Mucosa of descending colon (tissue), 3 donors: ENCODE measurements at regions not wholly inside any gene's neighbourhood (a gene's known extent, or its start where the extent isn't known, plus 50 kb on each side); places are given as distances from the start of the nearest gene placed in this dataset.

ENCODE experiments used
- ATAC-seq: fragments of 200-7000 bp; cut with Tn5 transposase; one replicate; pipeline ENCODE4 v1.9.1; 2020; ENCODE audit warnings: mild to moderate bottlenecking, moderate library complexity
- DNase-seq, 3 donors: peaks; one replicate each; pipeline ENCODE4 v3.0.0-alpha.2; 2020
- H3K36me3 ChIP-seq: fragments of 200-600 bp; one replicate; pipeline ENCODE4 v1.8.0; 2021; ENCODE audit warnings: low read depth, mild to moderate bottlenecking
- H3K4me1 ChIP-seq: fragments of 200-600 bp; one replicate; pipeline ENCODE4 v1.8.0; 2021; ENCODE audit warnings: low read depth, mild to moderate bottlenecking
- H3K4me3 ChIP-seq: fragments of 200-600 bp; one replicate; pipeline ENCODE4 v1.8.0; 2021; ENCODE audit warnings: mild to moderate bottlenecking
- H3K9me3 ChIP-seq: fragments of 200-600 bp; one replicate; pipeline ENCODE4 v1.8.0; 2021; ENCODE audit warnings: mild to moderate bottlenecking
- intact Hi-C, 2 donors: fragments of 100-400 bp; cut with DNase I in 1 of 2; cut with micrococcal nuclease in 1 of 2; formaldehyde crosslinking; loops; one replicate each; pipeline versions ENCODE4 v1.11.0 to v1.11.1; 2022; cut with DNase I, micrococcal nuclease
- TF ChIP-seq, protein P1 (sequence below): fragments of 200-600 bp; IDR thresholded peaks from one replicate; pipeline ENCODE4 v1.8.0; 2022; ENCODE audit warnings: antibody characterized with exemption, mild to moderate bottlenecking
- donor health status: DM: no; HTN: no; CAD: no; lungs with moderate emphysema.
- donor health status: DM: no; HTN: no; CAD: no.
- donor health status: DM: no; HTN: yes; CAD: no.

DNA sequence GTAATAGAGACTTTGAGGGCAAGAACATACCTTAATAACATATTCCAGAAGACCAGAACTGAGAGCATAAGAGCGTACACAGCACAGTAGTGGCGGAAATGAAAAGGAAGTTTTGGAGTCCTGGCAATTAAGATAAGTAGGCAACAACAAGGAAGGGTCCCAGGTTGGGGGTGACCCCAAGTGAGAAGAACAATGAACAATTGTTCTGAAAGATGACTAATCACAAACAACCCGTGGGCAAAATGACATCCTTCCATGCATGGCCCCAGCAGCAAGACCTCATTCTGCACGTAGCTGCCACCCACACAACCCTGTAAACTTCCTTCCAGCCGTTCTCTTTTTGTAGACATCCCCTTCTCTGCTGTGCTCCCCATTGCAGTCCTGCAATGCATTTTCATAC lies 384.4 kb upstream of the PABPC4L start:
- ATAC-seq (no peak), DNase-seq (no peak)

DNA sequence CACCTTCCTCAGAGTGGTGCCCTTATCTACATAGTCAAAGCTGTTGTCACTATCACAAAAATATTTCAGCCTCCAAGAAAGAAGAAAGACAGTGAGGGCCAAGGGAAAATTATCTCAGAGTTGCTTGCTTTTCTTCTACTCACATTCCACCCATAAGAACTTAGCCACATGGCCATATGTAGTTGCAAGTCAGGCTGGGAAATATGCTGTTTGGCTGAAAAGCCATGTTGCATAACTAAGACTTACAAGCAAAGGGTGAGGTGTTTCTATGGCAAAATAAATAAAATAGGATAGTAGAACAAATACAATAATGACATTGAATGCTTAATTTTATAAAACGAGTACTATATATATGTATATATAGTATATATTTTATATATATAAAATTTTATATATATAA lies 365.9 kb upstream of the PABPC4L start:
- DNase-seq (no peak), ATAC-seq (no peak)
- H3K4me1 ChIP-seq, result no peaks in the 10 kb centered on the region

More for the DNA sequence above, 384.4 kb upstream of the PABPC4L start:
- no peak overlapping the region for H3K4me3 ChIP-seq
- no peaks in the 10 kb centered on the region for H3K36me3 ChIP-seq
- intact Hi-C loops, result no loop called here
- no peaks in the 10 kb centered on the region for H3K9me3 ChIP-seq
- no peaks in the 10 kb centered on the region for H3K4me1 ChIP-seq
- TF ChIP-seq, protein P1, sequence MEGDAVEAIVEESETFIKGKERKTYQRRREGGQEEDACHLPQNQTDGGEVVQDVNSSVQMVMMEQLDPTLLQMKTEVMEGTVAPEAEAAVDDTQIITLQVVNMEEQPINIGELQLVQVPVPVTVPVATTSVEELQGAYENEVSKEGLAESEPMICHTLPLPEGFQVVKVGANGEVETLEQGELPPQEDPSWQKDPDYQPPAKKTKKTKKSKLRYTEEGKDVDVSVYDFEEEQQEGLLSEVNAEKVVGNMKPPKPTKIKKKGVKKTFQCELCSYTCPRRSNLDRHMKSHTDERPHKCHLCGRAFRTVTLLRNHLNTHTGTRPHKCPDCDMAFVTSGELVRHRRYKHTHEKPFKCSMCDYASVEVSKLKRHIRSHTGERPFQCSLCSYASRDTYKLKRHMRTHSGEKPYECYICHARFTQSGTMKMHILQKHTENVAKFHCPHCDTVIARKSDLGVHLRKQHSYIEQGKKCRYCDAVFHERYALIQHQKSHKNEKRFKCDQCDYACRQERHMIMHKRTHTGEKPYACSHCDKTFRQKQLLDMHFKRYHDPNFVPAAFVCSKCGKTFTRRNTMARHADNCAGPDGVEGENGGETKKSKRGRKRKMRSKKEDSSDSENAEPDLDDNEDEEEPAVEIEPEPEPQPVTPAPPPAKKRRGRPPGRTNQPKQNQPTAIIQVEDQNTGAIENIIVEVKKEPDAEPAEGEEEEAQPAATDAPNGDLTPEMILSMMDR, result no peak

DNA sequence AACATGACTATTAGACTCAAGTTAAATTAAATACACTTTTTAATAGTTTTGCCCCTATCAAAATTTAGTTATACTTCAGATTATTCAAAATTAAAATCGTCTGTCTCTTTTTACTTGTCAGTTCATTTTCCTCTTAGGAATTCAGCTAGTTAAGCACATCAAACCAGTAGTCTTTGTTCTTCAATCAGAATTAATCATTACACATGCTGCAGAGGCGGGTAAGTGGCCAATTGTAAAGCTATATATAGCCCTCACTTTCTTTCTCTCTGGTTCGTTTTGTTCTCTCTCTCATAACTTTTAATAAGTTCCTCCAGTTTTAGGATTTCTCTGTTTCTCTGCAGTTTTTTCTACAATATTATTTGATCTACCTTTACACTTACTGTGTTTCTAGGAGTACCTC lies 359.1 kb upstream of the PABPC4L start:
- TF ChIP-seq, protein P1, result no peak
- intact Hi-C loops, result no loop called here
- Histone ChIP-seq H3K36me3 (no peaks in the 10 kb centered on the region), H3K4me1 (no peaks in the 10 kb centered on the region), H3K4me3 (no peak overlapping the region), H3K9me3 (no peaks in the 10 kb centered on the region)
- no peak for DNase-seq
- ATAC-seq, result no peak

More for the DNA sequence above, 365.9 kb upstream of the PABPC4L start:
- Histone ChIP-seq H3K9me3 (no peaks in the 10 kb centered on the region), H3K4me3 (no peak overlapping the region), H3K36me3 (no peaks in the 10 kb centered on the region)
- TF ChIP-seq, protein P1, result no peak
- intact Hi-C loops, result no loop called here

DNA sequence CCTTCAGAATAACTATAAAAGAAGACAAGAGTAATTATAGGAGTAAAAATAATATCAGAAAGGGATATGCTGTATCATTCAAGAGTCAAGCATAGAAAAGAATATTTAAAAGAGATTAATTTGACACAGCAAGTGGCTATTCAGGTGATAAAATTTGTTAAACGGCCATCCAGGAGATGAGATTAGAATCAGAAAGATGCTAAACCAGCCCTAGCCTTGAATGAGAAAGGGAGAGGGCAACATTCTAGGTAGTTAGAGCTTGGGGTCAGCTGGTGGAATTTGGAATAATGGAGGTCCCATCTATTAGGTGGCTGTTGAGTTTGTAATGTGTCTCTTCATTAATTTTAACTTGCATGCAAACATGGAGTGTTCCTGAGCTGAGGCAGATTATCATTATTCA lies 350.5 kb upstream of the PABPC4L start:
- DNase-seq, result no peak
- no peak for ATAC-seq

DNA sequence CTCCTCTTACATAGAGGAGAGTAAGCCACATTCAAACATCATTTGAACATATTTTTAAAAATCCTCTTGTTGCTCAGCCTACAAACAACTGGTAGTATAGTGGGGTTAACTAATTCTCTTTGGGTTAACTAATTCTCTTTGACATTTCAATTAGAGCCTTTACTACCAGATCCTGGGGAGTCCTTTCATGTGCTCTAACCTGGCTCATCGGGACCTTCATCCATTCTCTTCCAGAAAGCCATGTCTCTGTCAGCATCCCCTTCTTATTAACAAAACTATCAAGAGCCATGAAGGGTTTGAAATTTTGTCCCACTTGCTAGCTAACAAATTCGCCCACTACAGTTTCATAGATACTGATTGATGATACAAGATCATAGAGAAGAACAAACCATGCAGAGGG lies 349.8 kb upstream of the PABPC4L start:
- Histone ChIP-seq H3K9me3 (peaks cover 19% of the 10 kb centered on the region), H3K36me3 (no peaks in the 10 kb centered on the region), H3K4me3 (no peak overlapping the region), H3K4me1 (no peaks in the 10 kb centered on the region)
- TF ChIP-seq, protein P1, result no peak
- no peak for DNase-seq
- ATAC-seq, result no peak
- intact Hi-C loops, result no loop called here

More for the DNA sequence above, 350.5 kb upstream of the PABPC4L start:
- no peaks in the 10 kb centered on the region for H3K4me1 ChIP-seq
- intact Hi-C loops, result no loop called here
- peaks cover 15% of the 10 kb centered on the region for H3K9me3 ChIP-seq
- no peak overlapping the region for H3K4me3 ChIP-seq
- TF ChIP-seq, protein P1, result no peak
- no peaks in the 10 kb centered on the region for H3K36me3 ChIP-seq

DNA sequence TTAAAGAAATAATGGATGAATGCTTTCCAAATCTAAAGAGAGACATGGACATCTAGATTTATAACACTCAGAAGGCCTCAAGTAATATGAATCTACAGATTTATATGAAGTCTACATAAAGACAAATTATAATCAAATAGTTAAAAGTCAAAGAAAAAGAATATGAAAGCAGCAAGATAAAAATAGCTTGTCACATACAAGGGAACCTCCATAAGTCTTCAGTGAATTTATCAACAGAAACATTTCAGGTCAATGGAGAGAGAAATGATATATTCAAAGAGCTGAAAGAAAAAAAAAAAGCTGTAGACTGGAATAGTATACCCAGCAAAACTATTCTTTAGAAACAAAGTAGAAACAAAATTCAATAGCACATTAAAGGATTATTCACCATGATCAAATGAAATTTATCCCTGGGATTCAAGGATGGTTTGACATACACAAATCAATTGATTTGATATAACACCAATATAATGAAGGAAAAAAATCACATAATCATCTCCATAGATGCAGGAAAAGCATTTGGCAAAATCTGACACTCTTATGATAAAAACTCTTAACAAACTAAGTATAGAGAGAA lies 346.6 kb upstream of the PABPC4L start:
- H3K36me3 ChIP-seq, result no peaks in the 10 kb centered on the region
- no peaks in the 10 kb centered on the region for H3K4me1 ChIP-seq
- H3K4me3 ChIP-seq, result no peak overlapping the region
- peaks cover 19% of the 10 kb centered on the region for H3K9me3 ChIP-seq
- intact Hi-C loops, result no loop called here
- TF ChIP-seq, protein P1, result no peak
- ATAC-seq (no peak), DNase-seq (no peak)
